HL-60 (cell line): ENCODE measurements at regions not wholly inside any gene's neighbourhood (a gene's known extent, or its start where the extent isn't known, plus 50 kb on each side); places are given as distances from the start of the nearest gene placed in this dataset.
A peak's percentile ranks its signal among the peaks of the same experiment; 100 is the strongest.

Experiments used
- DNase-seq, 2 experiments: peaks; one replicate each; pipeline ENCODE4 v3.0.0-alpha.2; 2010 to 2020; ENCODE audit warnings: low read depth in 1 of 2, low spot score in 1 of 2
- H3K27ac ChIP-seq: fragments of 250-450 bp; sonication (Bioruptor Pico); replicated peaks from 2 replicates; pipeline ENCODE4 v1.5.1; 2020; ENCODE audit warnings: mild to moderate bottlenecking, moderate library complexity
- H3K27me3 ChIP-seq: fragments of 250-450 bp; sonication (Bioruptor Pico); 2 replicates; pipeline ENCODE4 v1.5.1; 2021; ENCODE audit warnings: mild to moderate bottlenecking, moderate library complexity; ENCODE audit not compliant: insufficient read depth, poor library complexity, severe bottlenecking
- H3K4me3 ChIP-seq: replicated peaks from 2 replicates; pipeline ENCODE4 v1.5.1; 2011; ENCODE audit warnings: mild to moderate bottlenecking, control low read depth, low read length; ENCODE audit not compliant: insufficient read depth
- CTCF ChIP-seq: IDR thresholded peaks from one replicate; pipeline ENCODE4 v1.5.1; 2011; ENCODE audit warnings: low read length, control low read depth, inconsistent platforms; ENCODE audit not compliant: insufficient read depth
- GABPA ChIP-seq: IDR thresholded peaks from 2 replicates; pipeline ENCODE4 v1.6.1; 2012; ENCODE audit warnings: low read depth
- POLR2AphosphoS5 ChIP-seq: IDR thresholded peaks from 2 replicates; pipeline ENCODE4 v1.6.1; 2012; ENCODE audit warnings: low read depth
- SPI1 ChIP-seq: IDR thresholded peaks from 2 replicates; pipeline ENCODE4 v1.6.1; 2012; ENCODE audit warnings: low read depth, mild to moderate bottlenecking, borderline replicate concordance
- TF ChIP-seq, protein P1 (sequence below): IDR thresholded peaks from 2 replicates; pipeline ENCODE4 v1.6.1; 2012; ENCODE audit warnings: low read depth; ENCODE audit not compliant: insufficient replicate concordance

- TF ChIP-seq SPI1 (no peak), GABPA (no peak), POLR2AphosphoS5 (no peak), CTCF (no peak)
- TF ChIP-seq, protein P1, sequence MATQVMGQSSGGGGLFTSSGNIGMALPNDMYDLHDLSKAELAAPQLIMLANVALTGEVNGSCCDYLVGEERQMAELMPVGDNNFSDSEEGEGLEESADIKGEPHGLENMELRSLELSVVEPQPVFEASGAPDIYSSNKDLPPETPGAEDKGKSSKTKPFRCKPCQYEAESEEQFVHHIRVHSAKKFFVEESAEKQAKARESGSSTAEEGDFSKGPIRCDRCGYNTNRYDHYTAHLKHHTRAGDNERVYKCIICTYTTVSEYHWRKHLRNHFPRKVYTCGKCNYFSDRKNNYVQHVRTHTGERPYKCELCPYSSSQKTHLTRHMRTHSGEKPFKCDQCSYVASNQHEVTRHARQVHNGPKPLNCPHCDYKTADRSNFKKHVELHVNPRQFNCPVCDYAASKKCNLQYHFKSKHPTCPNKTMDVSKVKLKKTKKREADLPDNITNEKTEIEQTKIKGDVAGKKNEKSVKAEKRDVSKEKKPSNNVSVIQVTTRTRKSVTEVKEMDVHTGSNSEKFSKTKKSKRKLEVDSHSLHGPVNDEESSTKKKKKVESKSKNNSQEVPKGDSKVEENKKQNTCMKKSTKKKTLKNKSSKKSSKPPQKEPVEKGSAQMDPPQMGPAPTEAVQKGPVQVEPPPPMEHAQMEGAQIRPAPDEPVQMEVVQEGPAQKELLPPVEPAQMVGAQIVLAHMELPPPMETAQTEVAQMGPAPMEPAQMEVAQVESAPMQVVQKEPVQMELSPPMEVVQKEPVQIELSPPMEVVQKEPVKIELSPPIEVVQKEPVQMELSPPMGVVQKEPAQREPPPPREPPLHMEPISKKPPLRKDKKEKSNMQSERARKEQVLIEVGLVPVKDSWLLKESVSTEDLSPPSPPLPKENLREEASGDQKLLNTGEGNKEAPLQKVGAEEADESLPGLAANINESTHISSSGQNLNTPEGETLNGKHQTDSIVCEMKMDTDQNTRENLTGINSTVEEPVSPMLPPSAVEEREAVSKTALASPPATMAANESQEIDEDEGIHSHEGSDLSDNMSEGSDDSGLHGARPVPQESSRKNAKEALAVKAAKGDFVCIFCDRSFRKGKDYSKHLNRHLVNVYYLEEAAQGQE: no peak
- no peaks in the 10 kb centered on the region for H3K27me3 ChIP-seq
- H3K4me3 ChIP-seq: no peak overlapping the region
- peak; percentile 2 to 38 for DNase-seq
- H3K27ac ChIP-seq: no peak overlapping the region
Observed at GRCh38 chr1:71304125-71304524, 223.3 kb upstream of the ZRANB2 start.

GRCh38 chr1:71303617-71304041, 222.8 kb upstream of the ZRANB2 start:
- Histone ChIP-seq H3K4me3 (no peak overlapping the region), H3K27me3 (no peaks in the 10 kb centered on the region), H3K27ac (no peak overlapping the region)
- peak in 1 of 2 experiments; percentile 5 for DNase-seq
- TF ChIP-seq POLR2AphosphoS5: no peak
- no peak for TF ChIP-seq CTCF
- TF ChIP-seq, protein P1: no peak
- no peak for TF ChIP-seq SPI1
- TF ChIP-seq GABPA: no peak

DNA sequence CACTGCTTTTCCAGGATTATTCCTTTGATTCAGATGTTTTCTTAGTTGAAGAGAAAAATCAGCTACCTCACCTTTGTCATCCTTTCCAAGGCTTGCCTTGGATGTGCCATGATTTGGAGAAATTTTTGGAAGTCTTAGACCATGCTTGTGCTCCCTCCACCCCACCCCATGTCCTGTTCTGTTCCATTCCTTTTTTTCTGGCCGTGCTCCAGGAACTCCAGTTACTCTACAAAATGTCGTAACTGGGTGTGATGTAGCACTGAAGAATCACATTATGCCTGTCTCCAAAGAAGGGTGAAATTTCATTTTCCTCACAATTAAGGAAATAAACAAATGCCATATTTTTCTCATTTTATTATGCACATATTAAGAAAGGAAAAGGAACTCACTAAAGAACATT, 217.8 kb upstream of the ZRANB2 start:
- H3K27ac ChIP-seq: no peak overlapping the region
- DNase-seq: no peak

More for the DNA sequence above, 217.8 kb upstream of the ZRANB2 start:
- H3K27me3 ChIP-seq: no peaks in the 10 kb centered on the region
- TF ChIP-seq GABPA (no peak), CTCF (no peak), SPI1 (no peak), POLR2AphosphoS5 (no peak)
- TF ChIP-seq, protein P1: no peak
- H3K4me3 ChIP-seq: no peak overlapping the region
